IPS DF 6.9 (cell line): ENCODE measurements at regions not wholly inside any gene's neighbourhood (a gene's known extent, or its start where the extent isn't known, plus 50 kb on each side); places are given as distances from the start of the nearest gene placed in this dataset.
"Not testable (repeated sequence)": the region's sequence is repeated elsewhere in the genome, so short reads cannot be mapped to it uniquely, and the experiment has no call there.

Source experiments
- DNase-seq: peaks from one replicate; pipeline ENCODE4 v3.0.0-alpha.2; 2013; ENCODE audit warnings: low read depth, low spot score
- H3K27ac ChIP-seq: one replicate; pipeline ENCODE4 v1.5.1; 2013; ENCODE audit warnings: low read length, control low read depth
- H3K27me3 ChIP-seq: 2 replicates; pipeline ENCODE4 v1.6.1; 2013; ENCODE audit warnings: mild to moderate bottlenecking, low read length; ENCODE audit not compliant: control insufficient read depth, insufficient read depth
- H3K36me3 ChIP-seq: 2 replicates; pipeline ENCODE4 v1.6.1; 2013; ENCODE audit warnings: low read length; ENCODE audit not compliant: control insufficient read depth, insufficient read depth
- H3K4me1 ChIP-seq: 2 replicates; pipeline ENCODE4 v1.6.1; 2013; ENCODE audit warnings: low read length; ENCODE audit not compliant: control insufficient read depth, insufficient read depth
- H3K4me3 ChIP-seq: 2 replicates; pipeline ENCODE4 v1.5.1; 2013; ENCODE audit warnings: mild to moderate bottlenecking, low read length
- H3K9me3 ChIP-seq: 2 replicates; pipeline ENCODE4 v1.6.1; 2013; ENCODE audit warnings: low read length, inconsistent platforms; ENCODE audit not compliant: control insufficient read depth, insufficient read depth
- WGBS: extraction: QIAGEN DNeasy Blood & Tissue Kit; methylation state at CpG from one replicate; pipeline ENCODE4 v1.1.7; 2013; ENCODE audit warnings: mixed read lengths, missing lambda C conversion rate; ENCODE audit not compliant: insufficient read length, insufficient coverage; 5-methylcytosine and 5-hydroxymethylcytosine counted together

- H3K36me3 ChIP-seq, result no peaks in the 10 kb centered on the region
- DNase-seq, result no peak
- no peaks in the 10 kb centered on the region for H3K27me3 ChIP-seq
- no CpG with 5 or more reads among the region's 2 CpGs for WGBS
- H3K4me3 ChIP-seq, result no peak overlapping the region
- H3K9me3 ChIP-seq, result no peaks in the 10 kb centered on the region
- no peak overlapping the region for H3K27ac ChIP-seq
- H3K4me1 ChIP-seq, result peaks cover 1% of the 10 kb centered on the region; the same call in 1 of the 2 replicates
Measured at GRCh38 chr2:136322428-136322827, 204.5 kb upstream of the CXCR4 start.

DNA sequence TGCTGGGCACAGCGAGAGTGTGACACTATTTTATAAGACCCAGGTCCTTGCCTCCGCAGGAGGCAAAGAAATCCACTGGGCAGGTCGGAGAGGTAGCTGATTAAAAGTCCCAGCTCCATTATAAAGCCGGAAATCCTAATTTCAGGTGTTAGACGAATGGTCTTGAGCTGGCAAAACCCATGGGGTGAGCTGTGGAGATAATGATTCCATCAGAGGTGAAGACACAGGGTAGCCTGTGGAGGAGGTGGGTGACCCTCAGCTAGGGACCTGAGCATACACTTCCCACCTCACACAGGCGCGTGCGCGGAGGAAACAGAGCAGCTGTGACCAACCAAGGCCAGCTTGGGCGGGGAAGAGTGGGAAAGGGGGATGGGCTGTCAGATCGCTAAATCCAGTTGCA, 201.7 kb upstream of the CXCR4 start:
- Histone ChIP-seq H3K27me3 (no peaks in the 10 kb centered on the region), H3K4me3 (no peak overlapping the region), H3K4me1 (peaks cover 1% of the 10 kb centered on the region; the same call in 1 of the 2 replicates), H3K36me3 (no peaks in the 10 kb centered on the region), H3K27ac (no peak overlapping the region), H3K9me3 (no peaks in the 10 kb centered on the region)
- no peak for DNase-seq
- no CpG with 5 or more reads among the region's 11 CpGs for WGBS

DNA sequence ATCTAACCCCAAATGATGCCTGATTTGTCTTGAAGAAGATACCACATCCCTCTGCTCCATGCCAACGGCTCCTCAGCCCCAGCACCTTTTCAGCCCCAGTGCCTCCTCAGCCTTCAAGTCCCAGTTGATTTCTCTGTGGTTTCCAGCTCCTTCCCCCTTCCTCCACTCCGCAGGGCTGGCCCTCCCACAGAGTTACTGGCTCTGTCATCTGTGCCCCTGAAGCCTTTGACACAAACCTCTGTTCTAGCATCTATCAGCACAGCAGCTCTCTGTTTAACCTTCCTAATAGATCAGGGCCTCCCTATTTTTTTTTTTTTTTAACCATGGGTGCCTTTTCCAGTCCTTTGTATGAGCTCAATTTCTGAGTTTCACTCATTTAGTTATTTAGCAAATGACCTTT, 201.3 kb upstream of the CXCR4 start:
- DNase-seq, result no peak
- Histone ChIP-seq H3K36me3 (no peaks in the 10 kb centered on the region), H3K9me3 (no peaks in the 10 kb centered on the region)

GRCh38 chr2:136314240-136314639, 196.3 kb upstream of the CXCR4 start:
- H3K27me3 ChIP-seq, result no peaks in the 10 kb centered on the region
- H3K4me1 ChIP-seq, result no peaks in the 10 kb centered on the region
- H3K4me3 ChIP-seq, result no peak overlapping the region
- H3K9me3 ChIP-seq, result no peaks in the 10 kb centered on the region
- H3K27ac ChIP-seq, result no peak overlapping the region
- DNase-seq, result no peak
- no peaks in the 10 kb centered on the region for H3K36me3 ChIP-seq

More for the DNA sequence above, 201.3 kb upstream of the CXCR4 start:
- Histone ChIP-seq H3K4me1 (peaks cover 1% of the 10 kb centered on the region; the same call in 1 of the 2 replicates), H3K4me3 (no peak overlapping the region), H3K27me3 (no peaks in the 10 kb centered on the region), H3K27ac (no peak overlapping the region)
- no CpG with 5 or more reads among the region's 2 CpGs for WGBS

DNA sequence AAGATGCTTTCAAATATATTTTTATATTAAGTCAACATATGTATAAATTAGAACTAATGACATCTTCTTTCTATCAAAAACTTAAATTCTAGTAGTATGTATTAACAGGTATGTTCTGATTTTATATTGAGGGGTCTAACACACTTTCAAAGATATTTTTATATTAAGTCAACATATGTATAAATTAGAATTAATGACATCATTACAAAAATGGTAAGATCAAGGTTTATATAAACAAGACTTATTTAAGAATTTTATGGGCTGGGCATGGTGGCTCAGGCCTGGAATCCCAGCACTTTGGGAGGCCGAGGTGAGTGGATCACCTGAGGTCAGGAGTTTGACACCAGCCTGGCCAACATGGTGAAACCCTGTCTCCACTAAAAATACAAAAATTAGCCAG, 194.6 kb upstream of the CXCR4 start:
- WGBS, result no CpG with 5 or more reads among the region's 1 CpG
- not testable (repeated sequence) for H3K4me3 ChIP-seq, H3K27me3 ChIP-seq, DNase-seq, H3K4me1 ChIP-seq, H3K9me3 ChIP-seq, H3K27ac ChIP-seq, H3K36me3 ChIP-seq

DNA sequence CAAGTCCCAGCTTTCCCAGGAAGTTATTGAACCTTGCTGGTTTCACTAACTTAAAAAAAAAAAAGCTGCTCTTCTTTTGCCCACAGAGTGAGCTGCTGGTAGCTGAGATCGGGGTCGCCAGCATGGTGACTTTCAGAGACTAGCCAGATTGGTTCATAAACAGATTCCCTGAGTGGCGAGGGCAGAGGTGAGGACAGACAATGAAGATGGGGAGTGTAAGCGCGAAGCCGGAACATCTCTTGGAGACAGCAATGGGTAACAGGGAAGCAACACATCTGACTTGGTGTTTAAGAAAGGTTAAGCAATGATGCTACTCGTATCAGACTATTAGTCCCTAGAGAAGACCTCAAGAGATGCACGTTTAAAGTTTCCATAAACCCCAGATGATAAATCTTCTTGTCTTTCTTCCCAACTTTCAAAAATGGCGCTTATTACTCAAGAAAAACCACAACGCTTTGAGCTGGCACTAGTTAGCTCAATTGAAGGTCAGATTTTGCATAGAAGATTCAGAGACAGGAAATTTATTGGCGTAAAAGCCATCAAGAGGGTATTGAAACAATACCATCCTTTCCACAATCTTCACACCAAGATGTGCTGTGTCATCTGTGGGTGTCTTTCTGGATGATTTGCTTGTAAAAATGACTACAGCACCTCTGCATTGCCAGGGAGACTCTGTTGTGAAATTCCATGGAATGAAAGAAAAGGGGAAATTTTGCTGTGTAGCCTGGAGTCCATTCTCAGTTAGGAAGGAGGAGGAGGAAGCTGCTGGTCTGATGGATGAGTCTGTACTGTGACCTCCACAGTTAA, 193.1 kb upstream of the CXCR4 start:
- DNase-seq, result no peak
- Histone ChIP-seq H3K4me3 (no peak overlapping the region), H3K9me3 (no peaks in the 10 kb centered on the region), H3K36me3 (no peaks in the 10 kb centered on the region), H3K27me3 (no peaks in the 10 kb centered on the region), H3K4me1 (no peaks in the 10 kb centered on the region), H3K27ac (no peak overlapping the region)
- no CpG with 5 or more reads among the region's 11 CpGs for WGBS

DNA sequence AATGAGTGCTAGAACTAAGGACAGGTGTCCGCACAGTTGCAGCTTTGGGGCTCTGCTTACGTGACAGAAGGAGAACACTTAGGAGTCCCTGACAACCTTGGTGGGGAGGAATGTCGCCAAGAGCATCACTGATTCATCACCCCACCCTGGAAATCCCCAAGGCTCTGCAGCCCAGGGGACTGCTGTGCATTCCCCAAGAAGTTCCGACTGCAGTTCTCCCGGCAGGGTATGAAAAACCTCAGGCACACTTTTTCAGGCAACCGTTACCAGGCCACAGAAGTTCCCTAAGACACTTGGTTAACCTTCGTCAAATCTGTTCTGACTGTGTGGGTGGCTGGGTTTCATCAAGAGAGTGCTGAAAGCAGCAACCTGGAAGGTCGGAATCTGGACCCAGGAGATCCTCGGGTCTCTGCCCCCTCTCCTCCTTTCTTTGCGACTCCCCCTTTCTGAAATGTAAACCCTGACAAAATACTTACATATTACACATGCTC, 192.1 kb upstream of the CXCR4 start:
- H3K4me1 ChIP-seq, result no peaks in the 10 kb centered on the region
- DNase-seq, result no peak
- no CpG with 5 or more reads among the region's 10 CpGs for WGBS
- H3K36me3 ChIP-seq, result no peaks in the 10 kb centered on the region
- H3K9me3 ChIP-seq, result no peaks in the 10 kb centered on the region
- H3K27me3 ChIP-seq, result no peaks in the 10 kb centered on the region
- H3K27ac ChIP-seq, result no peak overlapping the region
- H3K4me3 ChIP-seq, result no peak overlapping the region

GRCh38 chr2:136308611-136309010, 190.7 kb upstream of the CXCR4 start:
- WGBS, result no CpG with 5 or more reads among the region's 1 CpG
- Histone ChIP-seq H3K4me1 (no peaks in the 10 kb centered on the region; the same call in 1 of the 2 replicates), H3K36me3 (no peaks in the 10 kb centered on the region), H3K27ac (no peak overlapping the region), H3K9me3 (no peaks in the 10 kb centered on the region), H3K4me3 (no peak overlapping the region), H3K27me3 (no peaks in the 10 kb centered on the region)
- no peak for DNase-seq

GRCh38 chr2:136306836-136307235, 188.9 kb upstream of the CXCR4 start:
- no CpG with 5 or more reads among the region's 2 CpGs for WGBS

DNA sequence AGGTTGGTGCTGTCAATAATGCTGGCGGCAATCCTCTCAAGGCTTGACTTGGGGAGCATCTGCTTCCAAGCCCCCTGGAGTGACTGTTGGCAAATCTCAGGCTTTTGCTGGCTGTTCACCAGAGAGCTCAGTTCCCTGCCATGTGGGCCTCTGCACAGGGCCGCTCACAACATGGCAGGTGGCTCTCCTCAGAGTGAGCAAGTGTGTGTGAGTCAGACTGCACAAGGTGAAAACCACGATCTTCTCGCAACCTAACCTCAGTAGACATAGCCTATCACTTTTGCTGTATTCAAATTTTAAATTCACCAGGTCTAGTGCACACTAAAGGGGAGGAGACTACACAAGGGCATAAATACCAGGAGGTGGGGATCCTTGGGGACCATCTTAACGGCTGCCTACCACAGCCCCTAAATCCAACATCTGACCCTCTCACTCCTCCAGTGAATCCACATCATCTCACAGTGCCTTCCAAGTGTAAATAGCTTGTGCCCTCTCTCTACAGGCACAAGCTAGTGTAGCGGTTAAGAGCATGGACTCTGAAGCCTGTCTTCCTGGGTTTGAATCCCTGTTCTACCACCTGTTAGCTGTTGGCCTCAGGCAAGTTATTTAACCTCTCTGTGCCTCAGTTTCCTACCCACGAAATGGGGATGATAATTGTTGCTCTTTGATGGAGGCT, 187.7 kb upstream of the CXCR4 start:
- no peaks in the 10 kb centered on the region for H3K36me3 ChIP-seq
- H3K4me1 ChIP-seq, result no peaks in the 10 kb centered on the region; the same call in 1 of the 2 replicates
- no peaks in the 10 kb centered on the region for H3K27me3 ChIP-seq
- H3K27ac ChIP-seq, result no peak overlapping the region
- H3K4me3 ChIP-seq, result no peak overlapping the region
- no peak for DNase-seq
- no CpG with 5 or more reads among the region's 7 CpGs for WGBS
- no peaks in the 10 kb centered on the region for H3K9me3 ChIP-seq

More at GRCh38 chr2:136306836-136307235, 188.9 kb upstream of the CXCR4 start:
- no peak for DNase-seq
- H3K27me3 ChIP-seq, result no peaks in the 10 kb centered on the region
- H3K4me3 ChIP-seq, result no peak overlapping the region
- no peak overlapping the region for H3K27ac ChIP-seq
- H3K36me3 ChIP-seq, result no peaks in the 10 kb centered on the region
- no peaks in the 10 kb centered on the region for H3K9me3 ChIP-seq
- H3K4me1 ChIP-seq, result no peaks in the 10 kb centered on the region; the same call in 1 of the 2 replicates
